ENCODE measurements at regions not wholly inside any gene's neighbourhood (a gene's known extent, or its start where the extent isn't known, plus 50 kb on each side); places are given as distances from the start of the nearest gene placed in this dataset.

DNA sequence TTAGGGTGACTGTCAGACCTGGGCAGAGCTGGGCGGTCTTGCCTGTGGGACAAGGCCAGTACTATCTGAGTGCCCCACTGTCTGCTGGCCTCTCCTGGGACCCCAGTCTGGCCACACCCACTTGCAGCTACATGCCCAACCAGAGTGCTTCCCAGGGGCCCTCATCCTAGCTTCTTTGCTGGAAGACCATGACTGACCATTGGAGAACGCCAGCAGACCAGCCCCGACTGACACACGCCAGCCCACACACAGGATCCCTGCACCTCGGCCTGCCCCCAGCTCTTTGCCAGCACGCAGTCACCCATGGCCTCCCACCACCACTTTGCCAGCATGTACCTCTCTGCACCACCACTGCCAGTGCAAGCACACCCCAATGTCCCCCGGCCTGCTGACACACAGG, 585.7 kb downstream of the ZNF674 start:
- no peak for ATAC-seq
- Histone ChIP-seq H3K4me1 (no peaks in the 10 kb centered on the region), H3K4me3 (no peak overlapping the region)

GRCh38 chrX:45956191-45956870, 588.9 kb downstream of the ZNF674 start:
- POLR2A ChIA-PET = no interaction called here
- WGBS (ENCODE audit: missing lambda C conversion rate) = 92% methylated on average over 4 of the region's 4 CpGs
- CTCF ChIA-PET = no interaction called here
- Histone ChIP-seq H3K4me3 (no peak overlapping the region), H3K9me3 (no peaks in the 10 kb centered on the region), H3K27ac (no peak overlapping the region), H3K4me1 (no peaks in the 10 kb centered on the region; the same call in 2 of the 3 replicates), H3K4me2 (no peak overlapping the region)
- DNase-seq (ENCODE audit: low read depth in 1 of 2, low spot score in 1 of 2) = no peak
- TF ChIP-seq MAFK (IDR thresholded peaks at IDR 0.05; ENCODE audit: partially characterized antibody) (peak; percentile 73), CEBPB (IDR thresholded peaks at IDR 0.05) (no peak)
- ATAC-seq = no peak
- no peak for FAIRE-seq

More for the DNA sequence above, 585.7 kb downstream of the ZNF674 start:
- TF ChIP-seq RFX5 (IDR thresholded peaks at IDR 0.05) = no peak
- H3K9me3 ChIP-seq = no peaks in the 10 kb centered on the region
- no peak overlapping the region for H3K27ac ChIP-seq
- no peak for DNase-seq (ENCODE audit: low read depth in 1 of 2, low spot score in 1 of 2)
- CTCF ChIA-PET = no interaction called here
- FAIRE-seq = no peak
- POLR2A ChIA-PET = no interaction called here
- H3K4me2 ChIP-seq = no peak overlapping the region
- 77% methylated on average over 5 of the region's 7 CpGs for WGBS (ENCODE audit: missing lambda C conversion rate)

DNA sequence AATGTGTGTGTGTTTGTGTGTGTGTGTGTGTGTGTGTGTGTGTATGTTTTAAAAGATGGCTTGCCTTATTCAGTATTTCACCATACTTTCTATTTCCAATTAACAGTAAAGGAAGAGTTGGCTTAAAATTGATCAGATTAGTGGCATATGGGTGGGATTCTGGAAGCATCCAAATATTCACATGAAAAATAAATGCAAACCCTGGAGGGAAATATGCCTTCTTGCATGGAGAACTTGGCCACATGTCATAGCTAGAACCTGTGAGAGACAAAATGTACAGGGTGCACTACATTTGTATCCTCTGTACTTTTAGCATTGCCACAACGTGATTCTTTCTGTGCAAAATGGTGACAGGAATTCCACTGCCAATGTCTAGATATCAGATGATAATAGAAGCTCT, 589.6 kb downstream of the ZNF674 start:
- DNase-seq (ENCODE audit: low read depth in 1 of 2, low spot score in 1 of 2) = no peak
- no peak for ATAC-seq
- Histone ChIP-seq H3K4me3 (no peak overlapping the region), H3K27ac (no peak overlapping the region), H3K4me2 (no peak overlapping the region), H3K4me1 (no peaks in the 10 kb centered on the region; the same call in 2 of the 3 replicates), H3K9me3 (no peaks in the 10 kb centered on the region)
- WGBS (ENCODE audit: missing lambda C conversion rate) = 45% methylated on average over 1 of the region's 1 CpG
- no peak for TF ChIP-seq BHLHE40 (IDR thresholded peaks at IDR 0.05; ENCODE audit: low read depth, low read length)
- no peak for TF ChIP-seq RNF2 (IDR thresholded peaks at IDR 0.05; ENCODE audit: borderline replicate concordance, low read depth)
- POLR2A ChIA-PET = no interaction called here
- CTCF ChIA-PET = no interaction called here
- FAIRE-seq = peak; percentile 65

DNA sequence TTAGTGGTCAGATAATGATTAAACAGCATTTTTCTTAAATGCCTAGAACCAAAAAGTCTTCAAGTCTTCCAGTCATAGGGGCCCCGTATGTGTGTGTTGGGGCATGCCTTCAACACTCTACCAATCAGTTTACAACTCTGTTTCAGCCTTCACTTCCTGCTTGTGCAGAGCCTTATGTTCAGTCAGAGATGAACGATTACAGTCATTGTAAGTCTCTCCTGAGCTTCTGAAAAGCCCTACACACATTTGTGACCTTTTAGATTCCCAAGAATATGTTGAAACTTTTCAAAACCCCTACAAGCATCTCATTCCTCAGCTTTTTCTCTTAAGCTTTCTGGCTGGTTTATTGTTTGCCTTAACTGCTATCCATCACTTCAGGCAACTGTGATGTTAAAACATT, 591.2 kb downstream of the ZNF674 start:
- CTCF ChIA-PET = interaction anchor here (1.3 to 1.4 kb wide), 2 partner anchors 8 to 19 kb away, joined by 4 to 5 read pairs; no protein-coding TSS in a partner anchor
- POLR2A ChIA-PET = no interaction called here
- WGBS (ENCODE audit: missing lambda C conversion rate) = 70% methylated on average over 2 of the region's 2 CpGs
- Histone ChIP-seq H3K4me2 (no peak overlapping the region), H3K4me3 (no peak overlapping the region), H3K27ac (no peak overlapping the region), H3K9me3 (no peaks in the 10 kb centered on the region), H3K4me1 (no peaks in the 10 kb centered on the region; the same call in 2 of the 3 replicates)
- TF ChIP-seq NR3C1 (IDR thresholded peaks at IDR 0.05) = no peak
- FAIRE-seq (no peak), ATAC-seq (no peak), DNase-seq (ENCODE audit: low read depth in 1 of 2, low spot score in 1 of 2) (no peak)

- DNase-seq (ENCODE audit: low read depth in 1 of 2, low spot score in 1 of 2) (no peak), ATAC-seq (peak in 1 of 2 experiments; percentile 40; a peak in 1 of 6 replicates), FAIRE-seq (no peak)
- H3K4me2 ChIP-seq = no peak overlapping the region
- POLR2A ChIA-PET = no interaction called here
- H3K27ac ChIP-seq = no peak overlapping the region
- WGBS (ENCODE audit: missing lambda C conversion rate) = 64% methylated on average over 2 of the region's 2 CpGs
- no peaks in the 10 kb centered on the region; the same call in 2 of the 3 replicates for H3K4me1 ChIP-seq
- H3K9me3 ChIP-seq = no peaks in the 10 kb centered on the region
- TF ChIP-seq REST (IDR thresholded peaks at IDR 0.05) = no peak
- no peak for TF ChIP-seq NFE2L2 (conservative IDR thresholded peaks at IDR 0.05; ENCODE audit: low read length)
- TF ChIP-seq JUN (IDR thresholded peaks at IDR 0.05) = no peak
- TF ChIP-seq EHMT2 (IDR thresholded peaks at IDR 0.05; ENCODE audit: low read depth) = no peak
- TF ChIP-seq BHLHE40 (IDR thresholded peaks at IDR 0.05; ENCODE audit: low read depth, low read length) = no peak
- TF ChIP-seq JUNB (IDR thresholded peaks at IDR 0.05) = no peak
- TF ChIP-seq POLR2AphosphoS2 (conservative IDR thresholded peaks at IDR 0.05; ENCODE audit: low read length) = no peak
- TF ChIP-seq, protein P1, sequence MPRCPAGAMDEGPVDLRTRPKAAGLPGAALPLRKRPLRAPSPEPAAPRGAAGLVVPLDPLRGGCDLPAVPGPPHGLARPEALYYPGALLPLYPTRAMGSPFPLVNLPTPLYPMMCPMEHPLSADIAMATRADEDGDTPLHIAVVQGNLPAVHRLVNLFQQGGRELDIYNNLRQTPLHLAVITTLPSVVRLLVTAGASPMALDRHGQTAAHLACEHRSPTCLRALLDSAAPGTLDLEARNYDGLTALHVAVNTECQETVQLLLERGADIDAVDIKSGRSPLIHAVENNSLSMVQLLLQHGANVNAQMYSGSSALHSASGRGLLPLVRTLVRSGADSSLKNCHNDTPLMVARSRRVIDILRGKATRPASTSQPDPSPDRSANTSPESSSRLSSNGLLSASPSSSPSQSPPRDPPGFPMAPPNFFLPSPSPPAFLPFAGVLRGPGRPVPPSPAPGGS (IDR thresholded peaks at IDR 0.05) = no peak
- TF ChIP-seq CBX8 (IDR thresholded peaks at IDR 0.05) = no peak
- H3K4me3 ChIP-seq = no peak overlapping the region
- CTCF ChIA-PET = no interaction called here
These were observed 593.2 kb downstream of the ZNF674 start for GRCh38 chrX:45952030-45952429.
